Thyroid gland (tissue), 4 donors: ENCODE measurements at regions not wholly inside any gene's neighbourhood (a gene's known extent, or its start where the extent isn't known, plus 50 kb on each side); places are given as distances from the start of the nearest gene placed in this dataset.

Experiments
- DNase-seq, 2 donors: peaks; one replicate each; pipeline ENCODE4 v3.0.0-alpha.2; 2019
- H3K27ac ChIP-seq, 3 donors: fragments of 200-600 bp; sonication (generic); 1 replicate in 2 of 3; 2 replicates in 1 of 3; pipeline ENCODE4 v1.5.1; 2016 to 2019; ENCODE audit warnings: mild to moderate bottlenecking in 1 of 3, moderate library complexity in 1 of 3
- H3K27me3 ChIP-seq: fragments of 200-600 bp; sonication (generic); one replicate; pipeline ENCODE4 v1.5.1; 2019
- H3K36me3 ChIP-seq, 2 donors: fragments of 200-600 bp; sonication (generic); one replicate each; pipeline ENCODE4 v1.5.1; 2016 to 2019
- H3K4me1 ChIP-seq, 2 donors: fragments of 200-600 bp; sonication (generic); one replicate each; pipeline ENCODE4 v1.5.1; 2017 to 2019
- H3K4me3 ChIP-seq, 3 donors: fragments of 200-600 bp; sonication (generic); replicated peaks in 1 of 3; 1 replicate in 2 of 3; 2 replicates in 1 of 3; pipeline ENCODE4 v1.5.1; 2016; ENCODE audit warnings: mild to moderate bottlenecking in 1 of 3
- H3K9me3 ChIP-seq: fragments of 200-600 bp; sonication (generic); one replicate; pipeline ENCODE4 v1.5.1; 2017
- CTCF ChIP-seq, 6 experiments: fragments of 200-600 bp in 3 of 6; fragments of 450-650 bp in 3 of 6; sonication (generic) in 3 of 6; IDR thresholded peaks; one replicate each; pipeline ENCODE4 v1.5.1; 2016 to 2019; ENCODE audit warnings: antibody characterized with exemption in 6 of 6, mild to moderate bottlenecking in 2 of 6, inconsistent platforms in 1 of 6, moderate library complexity in 1 of 6
- POLR2A ChIP-seq, 2 donors: fragments of 450-650 bp; IDR thresholded peaks; one replicate each; pipeline ENCODE4 v1.6.1; 2017; ENCODE audit warnings: antibody characterized with exemption in 2 of 2, mild to moderate bottlenecking in 2 of 2, moderate library complexity in 1 of 2
- WGBS, 2 donors: methylation state at CpG; one replicate each; pipeline ENCODE4 v1.1.5; 2017; 5-methylcytosine and 5-hydroxymethylcytosine counted together
- intact Hi-C: fragments of 100-400 bp; cut with DNase I; formaldehyde crosslinking; loops from one replicate; pipeline ENCODE4 v1.15.1; 2023

- WGBS, 2 donors, result 82 to 89% methylated on average over 7 of the region's 7 CpGs
- Histone ChIP-seq H3K4me3 (no peak overlapping the region), H3K27ac (no peak overlapping the region), H3K4me1 (no peaks in the 10 kb centered on the region), H3K9me3 (no peaks in the 10 kb centered on the region), H3K36me3 (no peaks in the 10 kb centered on the region), H3K27me3 (no peaks in the 10 kb centered on the region)
- DNase-seq, result no peak
- intact Hi-C loops, result no loop called here
- TF ChIP-seq CTCF (IDR thresholded peaks at IDR 0.05) (no peak), POLR2A (IDR thresholded peaks at IDR 0.05) (no peak)
Observed at GRCh38 chr6:163651915-163652668, 237.6 kb downstream of the QKI start.

- Histone ChIP-seq H3K27me3 (no peaks in the 10 kb centered on the region), H3K4me3 (no peak overlapping the region), H3K4me1 (no peaks in the 10 kb centered on the region), H3K36me3 (no peaks in the 10 kb centered on the region), H3K27ac (no peak overlapping the region), H3K9me3 (no peaks in the 10 kb centered on the region)
- intact Hi-C loops, result no loop called here
- 73 to 80% methylated on average over 3 of the region's 3 CpGs for WGBS, 2 donors
- TF ChIP-seq CTCF (IDR thresholded peaks at IDR 0.05) (no peak), POLR2A (IDR thresholded peaks at IDR 0.05) (no peak)
- no peak for DNase-seq
Observed at GRCh38 chr6:163651426-163651825, 236.9 kb downstream of the QKI start.

- TF ChIP-seq CTCF (IDR thresholded peaks at IDR 0.05) (no peak), POLR2A (IDR thresholded peaks at IDR 0.05) (no peak)
Observed at GRCh38 chr6:163648868-163649267, 234.3 kb downstream of the QKI start.

GRCh38 chr6:163647624-163648023 lies 233.1 kb downstream of the QKI start:
- H3K36me3 ChIP-seq, result no peaks in the 10 kb centered on the region
- H3K27me3 ChIP-seq, result no peaks in the 10 kb centered on the region
- no peak for TF ChIP-seq POLR2A (IDR thresholded peaks at IDR 0.05)
- TF ChIP-seq CTCF (IDR thresholded peaks at IDR 0.05), result no peak
- 72 to 89% methylated on average over 6 to 7 of the region's 8 CpGs for WGBS, 2 donors
- no peaks in the 10 kb centered on the region for H3K4me1 ChIP-seq
- intact Hi-C loops, result no loop called here
- no peak for DNase-seq
- H3K27ac ChIP-seq, result no peak overlapping the region
- H3K9me3 ChIP-seq, result no peaks in the 10 kb centered on the region
- no peak overlapping the region for H3K4me3 ChIP-seq

More at GRCh38 chr6:163648868-163649267, 234.3 kb downstream of the QKI start:
- Histone ChIP-seq H3K9me3 (no peaks in the 10 kb centered on the region), H3K27ac (no peak overlapping the region), H3K4me1 (no peaks in the 10 kb centered on the region), H3K27me3 (no peaks in the 10 kb centered on the region), H3K36me3 (no peaks in the 10 kb centered on the region), H3K4me3 (no peak overlapping the region)
- intact Hi-C loops, result no loop called here
- 88 to 89% methylated on average over 8 of the region's 8 CpGs for WGBS, 2 donors
- no peak for DNase-seq

- intact Hi-C loops, result no loop called here
- Histone ChIP-seq H3K4me1 (no peaks in the 10 kb centered on the region), H3K27me3 (no peaks in the 10 kb centered on the region), H3K4me3 (no peak overlapping the region), H3K36me3 (no peaks in the 10 kb centered on the region), H3K27ac (no peak overlapping the region), H3K9me3 (no peaks in the 10 kb centered on the region)
- no peak for TF ChIP-seq POLR2A (IDR thresholded peaks at IDR 0.05)
- TF ChIP-seq CTCF (IDR thresholded peaks at IDR 0.05), result no peak
- DNase-seq, result no peak
- 75% methylated on average over 3 of the region's 3 CpGs for WGBS, 2 donors
Observed at GRCh38 chr6:163646866-163647265, 232.3 kb downstream of the QKI start.
